ENCODE measurements at regions not wholly inside any gene's neighbourhood (a gene's known extent, or its start where the extent isn't known, plus 50 kb on each side); places are given as distances from the start of the nearest gene placed in this dataset.

GRCh38 chr4:3365326-3365725 is 72.5 kb downstream of the RGS12 start:
- TF ChIP-seq, protein P1, sequence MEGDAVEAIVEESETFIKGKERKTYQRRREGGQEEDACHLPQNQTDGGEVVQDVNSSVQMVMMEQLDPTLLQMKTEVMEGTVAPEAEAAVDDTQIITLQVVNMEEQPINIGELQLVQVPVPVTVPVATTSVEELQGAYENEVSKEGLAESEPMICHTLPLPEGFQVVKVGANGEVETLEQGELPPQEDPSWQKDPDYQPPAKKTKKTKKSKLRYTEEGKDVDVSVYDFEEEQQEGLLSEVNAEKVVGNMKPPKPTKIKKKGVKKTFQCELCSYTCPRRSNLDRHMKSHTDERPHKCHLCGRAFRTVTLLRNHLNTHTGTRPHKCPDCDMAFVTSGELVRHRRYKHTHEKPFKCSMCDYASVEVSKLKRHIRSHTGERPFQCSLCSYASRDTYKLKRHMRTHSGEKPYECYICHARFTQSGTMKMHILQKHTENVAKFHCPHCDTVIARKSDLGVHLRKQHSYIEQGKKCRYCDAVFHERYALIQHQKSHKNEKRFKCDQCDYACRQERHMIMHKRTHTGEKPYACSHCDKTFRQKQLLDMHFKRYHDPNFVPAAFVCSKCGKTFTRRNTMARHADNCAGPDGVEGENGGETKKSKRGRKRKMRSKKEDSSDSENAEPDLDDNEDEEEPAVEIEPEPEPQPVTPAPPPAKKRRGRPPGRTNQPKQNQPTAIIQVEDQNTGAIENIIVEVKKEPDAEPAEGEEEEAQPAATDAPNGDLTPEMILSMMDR (IDR thresholded peaks at IDR 0.05): no peak
- TF ChIP-seq POLR2A (IDR thresholded peaks at IDR 0.05) (no peak), POLR2AphosphoS5 (IDR thresholded peaks at IDR 0.05) (no peak)
